GM18858 (cell line): ENCODE measurements at regions not wholly inside any gene's neighbourhood (a gene's known extent, or its start where the extent isn't known, plus 50 kb on each side); places are given as distances from the start of the nearest gene placed in this dataset.
"Not testable (repeated sequence)": the region's sequence is repeated elsewhere in the genome, so short reads cannot be mapped to it uniquely, and the experiment has no call there.

Experiments used
- ATAC-seq: cut with Tn5 transposase; IDR thresholded peaks from one replicate; pipeline ENCODE4 v1.9.1; 2021; ENCODE audit not compliant: unreplicated experiment

GRCh38 chr7:131653418-131654248 is 97.2 kb upstream of the PODXL start:
- ATAC-seq = no peak

GRCh38 chr7:131652934-131653333 is 96.5 kb upstream of the PODXL start:
- no peak for ATAC-seq

DNA sequence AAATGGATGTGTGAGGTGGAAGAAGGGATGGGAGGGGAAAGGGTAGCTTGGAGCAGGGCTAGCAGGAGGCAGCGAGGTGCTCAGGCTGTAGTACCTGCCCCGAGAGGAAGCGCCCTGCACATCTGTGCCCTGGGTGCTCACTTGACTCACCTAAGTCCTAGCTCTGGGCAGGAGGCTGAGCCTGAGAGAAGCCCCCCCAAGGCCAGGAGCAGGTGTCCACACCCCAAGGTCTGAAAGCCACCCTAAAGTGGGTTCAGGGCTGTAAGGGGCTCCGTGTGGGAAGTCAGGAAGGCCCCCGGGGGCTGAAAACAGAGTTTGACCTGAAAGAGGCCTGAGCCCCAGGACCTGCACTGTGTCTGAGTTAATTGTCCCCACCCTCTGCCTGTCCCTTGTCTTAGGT is 95.8 kb upstream of the PODXL start:
- ATAC-seq = no peak

DNA sequence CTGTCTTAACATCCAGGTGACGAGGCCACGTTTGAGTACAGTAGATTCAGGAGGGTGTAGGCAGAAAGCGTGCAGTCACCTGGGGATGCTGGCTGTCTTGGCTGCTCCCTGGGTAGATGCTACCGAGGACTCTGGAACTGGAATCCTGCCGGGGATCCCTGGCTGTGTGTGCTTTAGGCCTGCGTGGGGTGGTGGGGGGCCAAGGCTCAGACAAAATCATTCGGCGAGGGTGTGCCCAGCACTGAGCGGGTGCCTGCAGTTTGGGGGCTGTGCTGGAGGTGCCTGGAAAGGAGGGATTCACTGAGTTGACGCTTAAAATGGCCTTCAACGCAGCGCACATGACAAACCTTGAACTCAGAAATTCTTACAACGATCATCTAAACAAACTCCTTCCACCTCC is 93.5 kb upstream of the PODXL start:
- no peak for ATAC-seq

DNA sequence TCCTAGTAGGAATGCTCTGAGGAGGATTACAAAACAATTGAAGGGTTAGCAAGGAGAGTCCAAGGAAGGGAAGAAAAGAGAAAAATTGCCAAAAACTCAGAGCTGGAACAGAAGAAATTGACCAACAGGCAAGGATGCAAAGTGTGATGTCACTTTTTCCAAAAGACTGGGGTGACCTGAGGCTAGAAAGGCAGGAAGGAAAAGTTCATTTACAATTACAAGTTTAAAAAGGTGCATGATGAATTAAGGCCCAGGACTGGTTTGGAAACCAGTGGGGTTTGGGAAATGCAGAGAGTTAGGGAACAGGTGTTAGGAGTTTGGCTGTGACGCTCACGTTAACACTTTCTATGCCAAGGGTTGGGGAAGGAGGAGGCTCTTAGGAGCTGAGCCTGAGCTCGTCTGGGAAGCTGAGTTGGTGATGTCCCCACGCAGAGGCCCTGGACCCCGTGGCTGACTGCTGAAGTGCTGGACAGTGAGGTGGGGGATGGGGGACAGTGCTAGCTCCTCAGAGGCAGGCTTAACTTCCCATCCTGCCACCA is 92.6 kb upstream of the PODXL start:
- no peak for ATAC-seq

DNA sequence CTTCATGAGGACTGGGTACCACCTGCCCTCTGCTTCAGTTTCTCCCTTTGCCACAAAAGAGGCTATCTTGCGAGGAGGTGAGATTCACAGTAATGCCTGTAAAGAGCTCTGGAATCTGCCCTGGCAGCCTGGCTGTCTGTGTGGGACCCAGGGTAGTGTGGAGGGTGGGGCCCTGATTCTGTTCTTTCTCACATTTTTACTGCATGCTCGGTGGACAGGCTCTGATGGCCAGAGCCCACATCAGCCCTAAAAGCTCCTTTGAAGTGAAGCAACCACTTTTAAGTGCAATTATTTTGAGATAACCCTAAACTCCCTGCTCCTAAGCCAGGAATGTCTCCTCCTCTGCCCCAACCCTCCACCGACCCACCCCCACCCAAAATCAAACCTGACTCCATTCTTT is 92.1 kb upstream of the PODXL start:
- no peak for ATAC-seq

GRCh38 chr7:131646203-131646602 is 89.8 kb upstream of the PODXL start:
- ATAC-seq = no peak

GRCh38 chr7:131642429-131642828 is 86.0 kb upstream of the PODXL start:
- ATAC-seq = no peak

GRCh38 chr7:131640686-131641085 is 84.3 kb upstream of the PODXL start:
- no peak for ATAC-seq

GRCh38 chr7:131638641-131639430 is 82.4 kb upstream of the PODXL start:
- ATAC-seq = no peak

DNA sequence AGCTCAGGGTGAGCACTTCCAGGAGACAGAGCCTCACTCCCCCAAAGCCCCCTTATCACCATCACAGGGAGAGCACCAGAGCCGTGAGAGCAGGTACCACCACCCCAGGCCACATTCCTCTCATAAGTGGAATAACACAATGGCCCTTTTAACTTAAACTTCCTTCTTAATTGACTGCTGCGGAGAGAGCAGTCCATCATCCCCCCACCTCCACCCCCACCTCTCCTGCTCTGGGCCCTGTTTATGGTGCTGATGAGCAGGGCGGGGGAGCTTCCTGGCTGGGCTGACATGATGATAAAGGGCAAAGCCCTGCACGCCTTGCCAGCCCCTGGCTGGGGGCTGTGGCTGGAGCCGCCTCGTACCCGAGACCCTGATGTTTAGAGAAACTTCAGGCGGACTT is 81.4 kb upstream of the PODXL start:
- no peak for ATAC-seq

GRCh38 chr7:131636092-131636491 is 79.7 kb upstream of the PODXL start:
- no peak for ATAC-seq

- not testable (repeated sequence) for ATAC-seq
Measured at GRCh38 chr7:131634197-131634596, 77.8 kb upstream of the PODXL start.

DNA sequence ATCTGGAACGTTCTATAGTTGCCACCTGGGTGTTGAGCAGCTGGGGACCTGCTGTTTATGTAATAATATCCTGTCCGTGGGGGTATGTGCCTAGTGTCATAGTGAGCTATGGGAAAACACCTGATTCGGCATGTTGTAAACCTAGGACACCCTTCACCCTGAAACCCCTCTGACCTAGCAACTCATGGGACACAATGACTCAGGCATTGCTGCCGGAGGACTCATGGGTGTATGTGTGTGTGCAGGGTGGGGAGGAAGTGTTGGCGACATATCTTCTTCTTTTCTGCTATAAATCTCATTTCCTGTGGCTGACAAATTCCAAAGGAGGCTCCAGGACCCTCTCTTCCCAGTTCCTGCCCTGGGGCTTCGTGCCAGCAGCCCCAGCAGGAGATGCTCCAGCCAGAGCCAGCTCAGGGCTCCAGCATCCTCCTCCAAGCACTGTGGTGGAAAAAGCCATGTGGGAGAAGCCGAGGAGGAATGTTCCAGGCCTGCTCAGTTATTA is 77.0 kb upstream of the PODXL start:
- ATAC-seq = no peak

GRCh38 chr7:131630427-131630826 is 74.0 kb upstream of the PODXL start:
- ATAC-seq = no peak

- no peak for ATAC-seq
Measured at GRCh38 chr7:131629217-131629882, 72.9 kb upstream of the PODXL start.

- ATAC-seq = no peak
Measured at GRCh38 chr7:131628634-131629033, 72.2 kb upstream of the PODXL start.

- ATAC-seq = no peak
Measured at GRCh38 chr7:131627735-131628190, 71.3 kb upstream of the PODXL start.

- ATAC-seq = no peak
Measured at GRCh38 chr7:131626643-131627042, 70.2 kb upstream of the PODXL start.

- ATAC-seq = no peak
Measured at GRCh38 chr7:131625817-131626372, 69.5 kb upstream of the PODXL start.

- ATAC-seq = not testable (repeated sequence)
Measured at GRCh38 chr7:131625345-131625744, 68.9 kb upstream of the PODXL start.
